OCI-LY7 (cell line): ENCODE measurements at regions not wholly inside any gene's neighbourhood (a gene's known extent, or its start where the extent isn't known, plus 50 kb on each side); places are given as distances from the start of the nearest gene placed in this dataset.

Experiments used
- BruUV-seq: library from RNA; stranded (reverse); fragments of 400-500 nt; replicated peaks from 2 replicates; lab custom pipeline; 2021; lab: Mats Ljungman, UMichigan
- CTCF ChIA-PET: fragments of 300-600 bp; sonication (Branson Sonifier 250); formaldehyde crosslinking; loops from one replicate; lab custom pipeline; 2022; ENCODE audit warnings: antibody characterized with exemption; ENCODE audit not compliant: unreplicated experiment; lab: Charles Lee
- POLR2A ChIA-PET: fragments of 300-600 bp; sonication (Branson Sonifier 250); formaldehyde crosslinking; loops from one replicate; lab custom pipeline; 2022; ENCODE audit warnings: antibody characterized with exemption; lab: Charles Lee
- DNase-seq: peaks from one replicate; pipeline ENCODE4 v3.0.0-alpha.2; 2015; ENCODE audit warnings: low spot score
- H2AFZ ChIP-seq: fragments of 200-600 bp; sonication (generic), shearing (Covaris generic); 2 replicates; pipeline ENCODE4 v1.6.1; 2014; ENCODE audit warnings: mild to moderate bottlenecking, antibody characterized with exemption, low read length, moderate library complexity
- H3K27ac ChIP-seq: fragments of 200-600 bp; sonication (generic); 2 replicates; pipeline ENCODE4 v1.5.1; 2014; ENCODE audit warnings: mixed run types, low read depth, mild to moderate bottlenecking, moderate library complexity, low read length, inconsistent platforms; ENCODE audit not compliant: poor library complexity, severe bottlenecking
- H3K36me3 ChIP-seq: fragments of 200-600 bp; sonication (generic); 2 replicates; pipeline ENCODE4 v1.6.1; 2014; ENCODE audit warnings: mild to moderate bottlenecking, antibody characterized with exemption, low read length, moderate library complexity, mixed read lengths; ENCODE audit not compliant: insufficient read depth
- H3K4me1 ChIP-seq: fragments of 200-600 bp; sonication (generic); 2 replicates; pipeline ENCODE4 v1.5.1; 2014; ENCODE audit warnings: mild to moderate bottlenecking, low read length; ENCODE audit not compliant: insufficient read depth, poor library complexity, severe bottlenecking
- H3K4me2 ChIP-seq: fragments of 200-600 bp; sonication (generic); 2 replicates; pipeline ENCODE4 v1.6.1; 2014; ENCODE audit warnings: mild to moderate bottlenecking, low read length
- H3K4me3 ChIP-seq: fragments of 200-600 bp; sonication (generic); 2 replicates; pipeline ENCODE4 v1.5.1; 2014; ENCODE audit warnings: mild to moderate bottlenecking, low read depth, low read length; ENCODE audit not compliant: poor library complexity, severe bottlenecking
- H3K79me2 ChIP-seq: fragments of 200-600 bp; sonication (generic); 2 replicates; pipeline ENCODE4 v1.6.1; 2016; ENCODE audit warnings: low read depth, mild to moderate bottlenecking, low read length, moderate library complexity, mixed read lengths; ENCODE audit not compliant: insufficient read depth
- H3K9me2 ChIP-seq: fragments of 200-600 bp; sonication (generic); 2 replicates; pipeline ENCODE4 v1.6.1; 2016; ENCODE audit warnings: mild to moderate bottlenecking, low read length, mixed read lengths; ENCODE audit not compliant: insufficient read depth
- H3K9me3 ChIP-seq: fragments of 200-600 bp; sonication (generic); 2 replicates; pipeline ENCODE4 v1.6.1; 2014; ENCODE audit warnings: mild to moderate bottlenecking, mixed run types, low read length, mixed read lengths
- H4K20me1 ChIP-seq: fragments of 200-600 bp; sonication (generic); 2 replicates; pipeline ENCODE4 v1.6.1; 2014; ENCODE audit warnings: mild to moderate bottlenecking, antibody characterized with exemption, low read length, moderate library complexity, mixed read lengths; ENCODE audit not compliant: insufficient read depth
- CTCF ChIP-seq: fragments of 200-600 bp; sonication (generic); conservative IDR thresholded peaks from 2 replicates; pipeline ENCODE4 v1.5.1; 2014; ENCODE audit warnings: mild to moderate bottlenecking, antibody characterized with exemption, low read length, moderate library complexity, mixed read lengths
- EZH2phosphoT487 ChIP-seq: fragments of 200-600 bp; sonication (generic); IDR thresholded peaks from 2 replicates; pipeline ENCODE4 v1.6.1; 2018; ENCODE audit warnings: low read depth, borderline replicate concordance, mild to moderate bottlenecking, mixed run types, antibody characterized with exemption, low read length, moderate library complexity, mixed read lengths
- intact Hi-C: fragments of 100-400 bp; cut with micrococcal nuclease; formaldehyde crosslinking; loops from one replicate; pipeline ENCODE4 v1.10.0; 2022; ENCODE audit not compliant: unreplicated experiment

GRCh38 chr12:124694250-124694649 is 126.8 kb upstream of the NCOR2 start:
- no peak overlapping the region for H2AFZ ChIP-seq
- no peaks in the 10 kb centered on the region for H3K9me2 ChIP-seq
- H3K36me3 ChIP-seq, result no peaks in the 10 kb centered on the region
- ChIA-PET POLR2A (no interaction called here), CTCF (no interaction called here)
- no peaks in the 10 kb centered on the region for H3K79me2 ChIP-seq
- H3K4me3 ChIP-seq, result no peak overlapping the region
- intact Hi-C loops, result no loop called here
- H3K27ac ChIP-seq, result no peak overlapping the region
- H3K4me2 ChIP-seq, result no peak overlapping the region
- BruUV-seq, result no TSS peak
- no peaks in the 10 kb centered on the region for H4K20me1 ChIP-seq
- H3K4me1 ChIP-seq, result no peaks in the 10 kb centered on the region
- DNase-seq, result peak; percentile 17
- no peaks in the 10 kb centered on the region for H3K9me3 ChIP-seq
- no peak for TF ChIP-seq CTCF
- TF ChIP-seq EZH2phosphoT487, result no peak

GRCh38 chr12:124693111-124693723 is 125.8 kb upstream of the NCOR2 start:
- Histone ChIP-seq H2AFZ (no peak overlapping the region), H3K4me2 (no peak overlapping the region), H3K36me3 (no peaks in the 10 kb centered on the region), H3K9me3 (no peaks in the 10 kb centered on the region), H3K27ac (no peak overlapping the region), H3K79me2 (no peaks in the 10 kb centered on the region), H3K9me2 (no peaks in the 10 kb centered on the region), H3K4me3 (no peak overlapping the region), H3K4me1 (no peaks in the 10 kb centered on the region), H4K20me1 (no peaks in the 10 kb centered on the region)
- intact Hi-C loops, result no loop called here
- BruUV-seq, result no TSS peak
- ChIA-PET CTCF (no interaction called here), POLR2A (no interaction called here)
- TF ChIP-seq EZH2phosphoT487, result no peak
- TF ChIP-seq CTCF, result no peak
- no peak for DNase-seq

GRCh38 chr12:124692443-124692842 is 125.0 kb upstream of the NCOR2 start:
- H3K4me1 ChIP-seq, result no peaks in the 10 kb centered on the region
- POLR2A ChIA-PET, result no interaction called here
- H4K20me1 ChIP-seq, result no peaks in the 10 kb centered on the region
- TF ChIP-seq EZH2phosphoT487 (no peak), CTCF (no peak)
- H3K4me3 ChIP-seq, result no peak overlapping the region
- no peak overlapping the region for H3K4me2 ChIP-seq
- H3K79me2 ChIP-seq, result no peaks in the 10 kb centered on the region
- H3K36me3 ChIP-seq, result no peaks in the 10 kb centered on the region
- CTCF ChIA-PET, result no interaction called here
- H3K9me2 ChIP-seq, result no peaks in the 10 kb centered on the region
- H2AFZ ChIP-seq, result no peak overlapping the region
- no peaks in the 10 kb centered on the region for H3K9me3 ChIP-seq
- H3K27ac ChIP-seq, result no peak overlapping the region
- no TSS peak for BruUV-seq
- no peak for DNase-seq
- intact Hi-C loops, result no loop called here
